H1 (cell line): ENCODE measurements at regions not wholly inside any gene's neighbourhood (a gene's known extent, or its start where the extent isn't known, plus 50 kb on each side); places are given as distances from the start of the nearest gene placed in this dataset.

ENCODE experiments used
- HDAC2 ChIP-seq, 2 experiments: fragments of 300-600 bp in 1 of 2; sonication (generic) in 1 of 2; IDR thresholded peaks; 2 replicates each; pipeline ENCODE4 v1.6.1; 2011 to 2012; ENCODE audit warnings: low read depth in 2 of 2, low read length in 2 of 2, mild to moderate bottlenecking in 2 of 2, moderate library complexity in 2 of 2, borderline replicate concordance in 1 of 2, inconsistent platforms in 1 of 2
- KDM4A ChIP-seq: IDR thresholded peaks from one replicate; pipeline ENCODE4 v1.7.1; 2012; ENCODE audit warnings: low read depth, mild to moderate bottlenecking, moderate library complexity, low read length, inconsistent platforms; ENCODE audit not compliant: severe bottlenecking
- SIN3A ChIP-seq, 2 experiments: IDR thresholded peaks in 1 of 2; conservative IDR thresholded peaks in 1 of 2; 2 replicates each; pipeline ENCODE4 v1.6.1; 2011 to 2012; ENCODE audit warnings: low read length in 2 of 2, improper control_type of control experiment in 1 of 2, low read depth in 1 of 2, mild to moderate bottlenecking in 1 of 2
- TAF7 ChIP-seq: optimal IDR thresholded peaks from 2 replicates; pipeline ENCODE3; 2011; ENCODE audit warnings: low read depth, mild to moderate bottlenecking, inconsistent platforms, low read length, moderate library complexity, borderline replicate concordance
- TF ChIP-seq, protein P1 (sequence below): fragments of 300-600 bp; sonication (generic); IDR thresholded peaks from 2 replicates; pipeline ENCODE4 v1.7.1; 2012; ENCODE audit warnings: low read length, moderate library complexity, mild to moderate bottlenecking, inconsistent platforms; ENCODE audit not compliant: insufficient replicate concordance
- TF ChIP-seq, protein P2 (sequence below): IDR thresholded peaks from 2 replicates; pipeline ENCODE4 v1.6.1; 2012; ENCODE audit warnings: inconsistent platforms

DNA sequence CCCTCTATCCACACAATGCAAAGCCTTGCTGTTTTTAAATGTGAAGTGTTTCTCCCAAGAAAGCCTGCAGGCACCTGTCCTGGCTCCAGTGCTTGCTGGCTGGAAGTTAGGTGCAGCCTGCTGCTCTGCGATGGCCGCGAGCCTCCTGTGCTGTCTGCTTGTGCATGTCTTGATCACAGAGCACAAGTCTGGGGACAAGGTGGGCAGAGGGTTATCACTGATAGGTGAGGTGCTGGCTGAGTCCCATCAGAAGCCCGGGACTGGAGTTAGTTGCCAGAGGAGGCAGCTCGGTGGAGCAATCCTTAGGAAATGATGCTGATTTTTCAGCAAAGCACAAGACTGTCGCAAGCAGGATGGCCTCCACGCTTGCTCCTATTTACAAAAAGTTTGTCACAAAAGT lies 137.8 kb upstream of the AJAP1 start (continued):
- TF ChIP-seq, protein P1, sequence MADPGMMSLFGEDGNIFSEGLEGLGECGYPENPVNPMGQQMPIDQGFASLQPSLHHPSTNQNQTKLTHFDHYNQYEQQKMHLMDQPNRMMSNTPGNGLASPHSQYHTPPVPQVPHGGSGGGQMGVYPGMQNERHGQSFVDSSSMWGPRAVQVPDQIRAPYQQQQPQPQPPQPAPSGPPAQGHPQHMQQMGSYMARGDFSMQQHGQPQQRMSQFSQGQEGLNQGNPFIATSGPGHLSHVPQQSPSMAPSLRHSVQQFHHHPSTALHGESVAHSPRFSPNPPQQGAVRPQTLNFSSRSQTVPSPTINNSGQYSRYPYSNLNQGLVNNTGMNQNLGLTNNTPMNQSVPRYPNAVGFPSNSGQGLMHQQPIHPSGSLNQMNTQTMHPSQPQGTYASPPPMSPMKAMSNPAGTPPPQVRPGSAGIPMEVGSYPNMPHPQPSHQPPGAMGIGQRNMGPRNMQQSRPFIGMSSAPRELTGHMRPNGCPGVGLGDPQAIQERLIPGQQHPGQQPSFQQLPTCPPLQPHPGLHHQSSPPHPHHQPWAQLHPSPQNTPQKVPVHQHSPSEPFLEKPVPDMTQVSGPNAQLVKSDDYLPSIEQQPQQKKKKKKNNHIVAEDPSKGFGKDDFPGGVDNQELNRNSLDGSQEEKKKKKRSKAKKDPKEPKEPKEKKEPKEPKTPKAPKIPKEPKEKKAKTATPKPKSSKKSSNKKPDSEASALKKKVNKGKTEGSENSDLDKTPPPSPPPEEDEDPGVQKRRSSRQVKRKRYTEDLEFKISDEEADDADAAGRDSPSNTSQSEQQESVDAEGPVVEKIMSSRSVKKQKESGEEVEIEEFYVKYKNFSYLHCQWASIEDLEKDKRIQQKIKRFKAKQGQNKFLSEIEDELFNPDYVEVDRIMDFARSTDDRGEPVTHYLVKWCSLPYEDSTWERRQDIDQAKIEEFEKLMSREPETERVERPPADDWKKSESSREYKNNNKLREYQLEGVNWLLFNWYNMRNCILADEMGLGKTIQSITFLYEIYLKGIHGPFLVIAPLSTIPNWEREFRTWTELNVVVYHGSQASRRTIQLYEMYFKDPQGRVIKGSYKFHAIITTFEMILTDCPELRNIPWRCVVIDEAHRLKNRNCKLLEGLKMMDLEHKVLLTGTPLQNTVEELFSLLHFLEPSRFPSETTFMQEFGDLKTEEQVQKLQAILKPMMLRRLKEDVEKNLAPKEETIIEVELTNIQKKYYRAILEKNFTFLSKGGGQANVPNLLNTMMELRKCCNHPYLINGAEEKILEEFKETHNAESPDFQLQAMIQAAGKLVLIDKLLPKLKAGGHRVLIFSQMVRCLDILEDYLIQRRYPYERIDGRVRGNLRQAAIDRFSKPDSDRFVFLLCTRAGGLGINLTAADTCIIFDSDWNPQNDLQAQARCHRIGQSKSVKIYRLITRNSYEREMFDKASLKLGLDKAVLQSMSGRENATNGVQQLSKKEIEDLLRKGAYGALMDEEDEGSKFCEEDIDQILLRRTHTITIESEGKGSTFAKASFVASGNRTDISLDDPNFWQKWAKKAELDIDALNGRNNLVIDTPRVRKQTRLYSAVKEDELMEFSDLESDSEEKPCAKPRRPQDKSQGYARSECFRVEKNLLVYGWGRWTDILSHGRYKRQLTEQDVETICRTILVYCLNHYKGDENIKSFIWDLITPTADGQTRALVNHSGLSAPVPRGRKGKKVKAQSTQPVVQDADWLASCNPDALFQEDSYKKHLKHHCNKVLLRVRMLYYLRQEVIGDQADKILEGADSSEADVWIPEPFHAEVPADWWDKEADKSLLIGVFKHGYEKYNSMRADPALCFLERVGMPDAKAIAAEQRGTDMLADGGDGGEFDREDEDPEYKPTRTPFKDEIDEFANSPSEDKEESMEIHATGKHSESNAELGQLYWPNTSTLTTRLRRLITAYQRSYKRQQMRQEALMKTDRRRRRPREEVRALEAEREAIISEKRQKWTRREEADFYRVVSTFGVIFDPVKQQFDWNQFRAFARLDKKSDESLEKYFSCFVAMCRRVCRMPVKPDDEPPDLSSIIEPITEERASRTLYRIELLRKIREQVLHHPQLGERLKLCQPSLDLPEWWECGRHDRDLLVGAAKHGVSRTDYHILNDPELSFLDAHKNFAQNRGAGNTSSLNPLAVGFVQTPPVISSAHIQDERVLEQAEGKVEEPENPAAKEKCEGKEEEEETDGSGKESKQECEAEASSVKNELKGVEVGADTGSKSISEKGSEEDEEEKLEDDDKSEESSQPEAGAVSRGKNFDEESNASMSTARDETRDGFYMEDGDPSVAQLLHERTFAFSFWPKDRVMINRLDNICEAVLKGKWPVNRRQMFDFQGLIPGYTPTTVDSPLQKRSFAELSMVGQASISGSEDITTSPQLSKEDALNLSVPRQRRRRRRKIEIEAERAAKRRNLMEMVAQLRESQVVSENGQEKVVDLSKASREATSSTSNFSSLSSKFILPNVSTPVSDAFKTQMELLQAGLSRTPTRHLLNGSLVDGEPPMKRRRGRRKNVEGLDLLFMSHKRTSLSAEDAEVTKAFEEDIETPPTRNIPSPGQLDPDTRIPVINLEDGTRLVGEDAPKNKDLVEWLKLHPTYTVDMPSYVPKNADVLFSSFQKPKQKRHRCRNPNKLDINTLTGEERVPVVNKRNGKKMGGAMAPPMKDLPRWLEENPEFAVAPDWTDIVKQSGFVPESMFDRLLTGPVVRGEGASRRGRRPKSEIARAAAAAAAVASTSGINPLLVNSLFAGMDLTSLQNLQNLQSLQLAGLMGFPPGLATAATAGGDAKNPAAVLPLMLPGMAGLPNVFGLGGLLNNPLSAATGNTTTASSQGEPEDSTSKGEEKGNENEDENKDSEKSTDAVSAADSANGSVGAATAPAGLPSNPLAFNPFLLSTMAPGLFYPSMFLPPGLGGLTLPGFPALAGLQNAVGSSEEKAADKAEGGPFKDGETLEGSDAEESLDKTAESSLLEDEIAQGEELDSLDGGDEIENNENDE, result no peak
- TF ChIP-seq TAF7 (no peak), HDAC2 (IDR thresholded peaks at IDR 0.05; ENCODE audit: borderline replicate concordance in 1 of 2, low read depth in 2 of 2, low read length in 2 of 2) (no peak), KDM4A (no peak), SIN3A (conservative IDR thresholded peaks at IDR 0.05 in 1 of 2, IDR thresholded peaks at IDR 0.05 in 1 of 2; ENCODE audit: low read depth in 1 of 2, low read length in 2 of 2) (no peak)
- TF ChIP-seq, protein P2, sequence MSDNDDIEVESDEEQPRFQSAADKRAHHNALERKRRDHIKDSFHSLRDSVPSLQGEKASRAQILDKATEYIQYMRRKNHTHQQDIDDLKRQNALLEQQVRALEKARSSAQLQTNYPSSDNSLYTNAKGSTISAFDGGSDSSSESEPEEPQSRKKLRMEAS, result no peak
